Neural cell (in vitro differentiated cells): ENCODE measurements at regions not wholly inside any gene's neighbourhood (a gene's known extent, or its start where the extent isn't known, plus 50 kb on each side); places are given as distances from the start of the nearest gene placed in this dataset.

ENCODE experiments used
- H2AFZ ChIP-seq: fragments of 200-600, 300-800 bp; sonication (generic), shearing (Covaris generic); 2 replicates; pipeline ENCODE4 v1.6.0; 2014; ENCODE audit warnings: low read depth, mild to moderate bottlenecking, antibody characterized with exemption, low read length, moderate library complexity
- H3F3A ChIP-seq: fragments of 200-600 bp; shearing (Covaris generic); 2 replicates; pipeline ENCODE4 v1.6.1; 2016; ENCODE audit warnings: mild to moderate bottlenecking, moderate library complexity, mixed read lengths, antibody characterized with exemption, low read length; ENCODE audit not compliant: insufficient read depth, poor library complexity, severe bottlenecking
- H3K27ac ChIP-seq: fragments of 200-600, 300-800 bp; sonication (generic), shearing (Covaris generic); 2 replicates; pipeline ENCODE4 v1.5.1; 2014; ENCODE audit warnings: mild to moderate bottlenecking, low read length, moderate library complexity
- H3K27me3 ChIP-seq: fragments of 300-800, 200-600 bp; sonication (generic), shearing (Covaris generic); 2 replicates; pipeline ENCODE4 v1.6.0; 2014; ENCODE audit warnings: mild to moderate bottlenecking, low read depth, low read length, moderate library complexity; ENCODE audit not compliant: insufficient read depth
- H3K36me3 ChIP-seq: fragments of 300-800, 200-600 bp; sonication (generic), shearing (Covaris generic); 2 replicates; pipeline ENCODE4 v1.5.1; 2014; ENCODE audit warnings: mild to moderate bottlenecking, antibody characterized with exemption, low read length, moderate library complexity; ENCODE audit not compliant: insufficient read depth
- H3K4me2 ChIP-seq: fragments of 300-800, 200-600 bp; sonication (generic), shearing (Covaris generic); 2 replicates; pipeline ENCODE4 v1.6.0; 2014; ENCODE audit warnings: mild to moderate bottlenecking, low read length
- H3K4me3 ChIP-seq: fragments of 300-800, 200-600 bp; sonication (generic), shearing (Covaris generic); 2 replicates; pipeline ENCODE4 v1.5.1; 2014; ENCODE audit warnings: mild to moderate bottlenecking, low read length, moderate library complexity
- H3K79me2 ChIP-seq: fragments of 200-600 bp; shearing (Covaris generic); replicated peaks from 2 replicates; pipeline ENCODE4 v1.6.0; 2014; ENCODE audit warnings: mild to moderate bottlenecking, low read length, moderate library complexity; ENCODE audit not compliant: insufficient read depth
- H3K9ac ChIP-seq: fragments of 300-800, 200-600 bp; sonication (generic), shearing (Covaris generic); 2 replicates; pipeline ENCODE4 v1.6.1; 2016; ENCODE audit warnings: mild to moderate bottlenecking, low read length, mixed read lengths
- H3K9me2 ChIP-seq: fragments of 200-600 bp; shearing (Covaris generic); 2 replicates; pipeline ENCODE4 v1.6.1; 2016; ENCODE audit warnings: mild to moderate bottlenecking, low read length, mixed read lengths; ENCODE audit not compliant: insufficient read depth
- H3K9me3 ChIP-seq: fragments of 200-600, 300-800 bp; sonication (generic), shearing (Covaris generic); 2 replicates; pipeline ENCODE4 v1.6.1; 2016; ENCODE audit warnings: mild to moderate bottlenecking, mixed run types, low read length, moderate library complexity, mixed read lengths
- H4K20me1 ChIP-seq: fragments of 200-600 bp; shearing (Covaris generic); 2 replicates; pipeline ENCODE4 v1.6.1; 2016; ENCODE audit warnings: mild to moderate bottlenecking, mixed run types; ENCODE audit not compliant: insufficient read depth
- CTCF ChIP-seq: fragments of 450-650 bp; IDR thresholded peaks from 2 replicates; pipeline ENCODE4 v1.5.1; 2014; ENCODE audit warnings: antibody characterized with exemption, mild to moderate bottlenecking, moderate library complexity; ENCODE audit not compliant: poor library complexity, severe bottlenecking
- EP300 ChIP-seq: fragments of 450-650 bp; conservative IDR thresholded peaks from 2 replicates; pipeline ENCODE4 v1.6.1; 2014; ENCODE audit warnings: antibody characterized with exemption, mild to moderate bottlenecking, moderate library complexity; ENCODE audit not compliant: poor library complexity, severe bottlenecking
- EZH2 ChIP-seq: fragments of 200-600, 300-800 bp; shearing (Covaris generic), sonication (generic); IDR thresholded peaks from 2 replicates; pipeline ENCODE4 v1.6.1; 2014; ENCODE audit warnings: antibody characterized with exemption, low read length, borderline replicate concordance, mild to moderate bottlenecking; ENCODE audit not compliant: insufficient read depth, poor library complexity, severe bottlenecking
- MXI1 ChIP-seq: fragments of 450-650 bp; conservative IDR thresholded peaks from 2 replicates; pipeline ENCODE4 v1.6.1; 2014; ENCODE audit warnings: antibody characterized with exemption, mild to moderate bottlenecking; ENCODE audit not compliant: poor library complexity, severe bottlenecking
- POLR2AphosphoS5 ChIP-seq: IDR thresholded peaks from 2 replicates; pipeline ENCODE4 v1.6.1; 2012
- RAD21 ChIP-seq: fragments of 450-650 bp; conservative IDR thresholded peaks from 2 replicates; pipeline ENCODE4 v1.6.1; 2014; ENCODE audit warnings: antibody characterized with exemption, mild to moderate bottlenecking, moderate library complexity
- REST ChIP-seq: IDR thresholded peaks from 2 replicates; pipeline ENCODE4 v1.6.1; 2012; ENCODE audit warnings: borderline replicate concordance
- SMC3 ChIP-seq: fragments of 450-650 bp; conservative IDR thresholded peaks from 2 replicates; pipeline ENCODE4 v1.6.1; 2014; ENCODE audit warnings: antibody characterized with exemption, mild to moderate bottlenecking, moderate library complexity; ENCODE audit not compliant: poor library complexity
- TAF1 ChIP-seq: IDR thresholded peaks from 2 replicates; pipeline ENCODE4 v1.6.1; 2012; ENCODE audit warnings: low read depth

GRCh38 chr5:152883066-152883775, 478.1 kb upstream of the NMUR2 start:
- Histone ChIP-seq H4K20me1 (no peaks in the 10 kb centered on the region), H3K4me3 (no peak overlapping the region), H3K27me3 (no peaks in the 10 kb centered on the region), H3K4me2 (no peak overlapping the region), H3K9me2 (no peaks in the 10 kb centered on the region), H3K79me2 (no peaks in the 10 kb centered on the region), H2AFZ (no peak overlapping the region), H3K9ac (no peak overlapping the region), H3F3A (no peaks in the 10 kb centered on the region), H3K27ac (no peak overlapping the region), H3K9me3 (no peaks in the 10 kb centered on the region), H3K36me3 (no peaks in the 10 kb centered on the region)
- TF ChIP-seq SMC3 (no peak), RAD21 (no peak), POLR2AphosphoS5 (no peak), EZH2 (no peak), EP300 (no peak), CTCF (no peak), MXI1 (no peak), TAF1 (no peak), REST (no peak)

GRCh38 chr5:152884006-152884405, 478.9 kb upstream of the NMUR2 start:
- Histone ChIP-seq H3K4me2 (no peak overlapping the region), H3F3A (no peaks in the 10 kb centered on the region), H3K27me3 (no peaks in the 10 kb centered on the region), H3K27ac (no peak overlapping the region), H3K9me2 (no peaks in the 10 kb centered on the region), H2AFZ (no peak overlapping the region), H3K9ac (no peak overlapping the region), H3K79me2 (no peaks in the 10 kb centered on the region), H3K9me3 (no peaks in the 10 kb centered on the region), H3K4me3 (no peak overlapping the region), H3K36me3 (no peaks in the 10 kb centered on the region), H4K20me1 (no peaks in the 10 kb centered on the region)
- no peak for TF ChIP-seq SMC3
- no peak for TF ChIP-seq MXI1
- TF ChIP-seq REST: no peak
- no peak for TF ChIP-seq CTCF
- no peak for TF ChIP-seq TAF1
- TF ChIP-seq EP300: no peak
- no peak for TF ChIP-seq EZH2
- TF ChIP-seq POLR2AphosphoS5: no peak
- no peak for TF ChIP-seq RAD21
